ENCODE measurements at regions not wholly inside any gene's neighbourhood (a gene's known extent, or its start where the extent isn't known, plus 50 kb on each side); places are given as distances from the start of the nearest gene placed in this dataset.

- DNase-seq (ENCODE audit: low spot score) = no peak
- TF ChIP-seq CTCF (IDR thresholded peaks at IDR 0.05; ENCODE audit: extremely low read depth, insufficient read depth, missing control alignments) = no peak
- in situ Hi-C loops (cut with MboI; ENCODE audit: low pct_unique_long_range_greater_than_20kb, low sequenced_read_pairs, unreplicated experiment) = no loop called here
Observed at GRCh38 chr19:30790056-30790680, 418.0 kb downstream of the ZNF536 start.

- no peak for TF ChIP-seq CTCF (IDR thresholded peaks at IDR 0.05; ENCODE audit: extremely low read depth, insufficient read depth, missing control alignments)
- in situ Hi-C loops (cut with MboI; ENCODE audit: low pct_unique_long_range_greater_than_20kb, low sequenced_read_pairs, unreplicated experiment) = no loop called here
- no peak for DNase-seq (ENCODE audit: low spot score)
Observed at GRCh38 chr19:30788105-30788765, 416.1 kb downstream of the ZNF536 start.

GRCh38 chr19:30785458-30786137, 413.4 kb downstream of the ZNF536 start:
- TF ChIP-seq CTCF (IDR thresholded peaks at IDR 0.05; ENCODE audit: extremely low read depth, insufficient read depth, missing control alignments) = no peak
- in situ Hi-C loops (cut with MboI; ENCODE audit: low pct_unique_long_range_greater_than_20kb, low sequenced_read_pairs, unreplicated experiment) = no loop called here
- no peak for DNase-seq (ENCODE audit: low spot score)

- peak; percentile 47 for TF ChIP-seq CTCF (IDR thresholded peaks at IDR 0.05; ENCODE audit: extremely low read depth, insufficient read depth, missing control alignments)
- in situ Hi-C loops (cut with MboI; ENCODE audit: low pct_unique_long_range_greater_than_20kb, low sequenced_read_pairs, unreplicated experiment) = no loop called here
- DNase-seq (ENCODE audit: low spot score) = peak; percentile 31
Observed at GRCh38 chr19:30784850-30785457, 412.8 kb downstream of the ZNF536 start.

GRCh38 chr19:30783936-30784335, 411.8 kb downstream of the ZNF536 start:
- TF ChIP-seq CTCF (IDR thresholded peaks at IDR 0.05; ENCODE audit: extremely low read depth, insufficient read depth, missing control alignments) = no peak
- peak; percentile 3 for DNase-seq (ENCODE audit: low spot score)
- in situ Hi-C loops (cut with MboI; ENCODE audit: low pct_unique_long_range_greater_than_20kb, low sequenced_read_pairs, unreplicated experiment) = no loop called here

- in situ Hi-C loops (cut with MboI; ENCODE audit: low pct_unique_long_range_greater_than_20kb, low sequenced_read_pairs, unreplicated experiment) = no loop called here
- no peak for TF ChIP-seq CTCF (IDR thresholded peaks at IDR 0.05; ENCODE audit: extremely low read depth, insufficient read depth, missing control alignments)
- no peak for DNase-seq (ENCODE audit: low spot score)
Observed at GRCh38 chr19:30783212-30783611, 411.0 kb downstream of the ZNF536 start.
